HG03432 (cell line): ENCODE measurements at regions not wholly inside any gene's neighbourhood (a gene's known extent, or its start where the extent isn't known, plus 50 kb on each side); places are given as distances from the start of the nearest gene placed in this dataset.

Source experiments
- ATAC-seq: cut with Tn5 transposase; IDR thresholded peaks from one replicate; pipeline ENCODE4 v1.9.1; 2021; ENCODE audit warnings: mild to moderate bottlenecking, moderate library complexity; ENCODE audit not compliant: unreplicated experiment

GRCh38 chr16:51374346-51374745 is 223.3 kb upstream of the SALL1 start:
- no peak for ATAC-seq

- no peak for ATAC-seq
Measured at GRCh38 chr16:51365715-51366114, 214.6 kb upstream of the SALL1 start.

- ATAC-seq: no peak
Measured at GRCh38 chr16:51359141-51359955, 208.3 kb upstream of the SALL1 start.

GRCh38 chr16:51357839-51358238 is 206.8 kb upstream of the SALL1 start:
- ATAC-seq: no peak

- no peak for ATAC-seq
Measured at GRCh38 chr16:51355875-51356274, 204.8 kb upstream of the SALL1 start.

GRCh38 chr16:51355195-51355594 is 204.1 kb upstream of the SALL1 start:
- ATAC-seq: no peak

GRCh38 chr16:51353055-51353454 is 202.0 kb upstream of the SALL1 start:
- ATAC-seq: no peak

GRCh38 chr16:51349626-51350025 is 198.6 kb upstream of the SALL1 start:
- no peak for ATAC-seq

- ATAC-seq: no peak
Measured at GRCh38 chr16:51343411-51343810, 192.3 kb upstream of the SALL1 start.

GRCh38 chr16:51341204-51341603 is 190.1 kb upstream of the SALL1 start:
- ATAC-seq: no peak

- no peak for ATAC-seq
Measured at GRCh38 chr16:51337662-51338061, 186.6 kb upstream of the SALL1 start.

GRCh38 chr16:51328733-51329132 is 177.7 kb upstream of the SALL1 start:
- no peak for ATAC-seq

GRCh38 chr16:51327001-51327400 is 175.9 kb upstream of the SALL1 start:
- no peak for ATAC-seq

- no peak for ATAC-seq
Measured at GRCh38 chr16:51326131-51326856, 175.2 kb upstream of the SALL1 start.

- ATAC-seq: no peak
Measured at GRCh38 chr16:51321251-51321650, 170.2 kb upstream of the SALL1 start.

GRCh38 chr16:51317575-51317974 is 166.5 kb upstream of the SALL1 start:
- no peak for ATAC-seq

- ATAC-seq: no peak
Measured at GRCh38 chr16:51313198-51313597, 162.1 kb upstream of the SALL1 start.

- no peak for ATAC-seq
Measured at GRCh38 chr16:51312363-51313150, 161.5 kb upstream of the SALL1 start.

- no peak for ATAC-seq
Measured at GRCh38 chr16:51310159-51310558, 159.1 kb upstream of the SALL1 start.

- ATAC-seq: no peak
Measured at GRCh38 chr16:51306886-51307595, 156.0 kb upstream of the SALL1 start.

GRCh38 chr16:51306116-51306515 is 155.0 kb upstream of the SALL1 start:
- no peak for ATAC-seq
